ENCODE measurements at regions not wholly inside any gene's neighbourhood (a gene's known extent, or its start where the extent isn't known, plus 50 kb on each side); places are given as distances from the start of the nearest gene placed in this dataset.

GRCh38 chr15:95267481-95267880 lies 1036.1 kb downstream of the MCTP2 start:
- TF ChIP-seq CTCF (IDR thresholded peaks at IDR 0.05) (no peak), POLR2A (IDR thresholded peaks at IDR 0.05) (no peak), POLR2AphosphoS5 (IDR thresholded peaks at IDR 0.05) (no peak)
